Pancreas (tissue), 10 donors: ENCODE measurements at regions not wholly inside any gene's neighbourhood (a gene's known extent, or its start where the extent isn't known, plus 50 kb on each side); places are given as distances from the start of the nearest gene placed in this dataset.
"Not testable (repeated sequence)": the region's sequence is repeated elsewhere in the genome, so short reads cannot be mapped to it uniquely, and the experiment has no call there.

Source experiments
- ATAC-seq, 4 donors: fragments of 200-7000 bp; cut with Tn5 transposase; one replicate each; pipeline versions ENCODE4 v1.8.0 to v1.9.1; 2020; ENCODE audit warnings: mild to moderate bottlenecking in 4 of 4, moderate library complexity in 4 of 4
- DNase-seq, 6 donors: peaks; one replicate each; pipeline ENCODE4 v3.0.0-alpha.2; 2020
- FAIRE-seq: peaks from 2 replicates; lab custom pipeline; 2012; peaks lifted over from hg19 to GRCh38; lab: Jason Lieb, UNC
- H3K27ac ChIP-seq, 4 donors: fragments of 200-600 bp; sonication (generic); 1 replicate in 3 of 4; 2 replicates in 1 of 4; pipeline versions ENCODE4 v1.5.0 to v1.8.0; 2020
- H3K27me3 ChIP-seq, 4 donors: fragments of 200-600 bp; one replicate each; pipeline ENCODE4 v1.8.0; 2021
- H3K36me3 ChIP-seq, 3 donors: fragments of 200-600 bp; sonication (generic) in 1 of 3; one replicate each; pipeline versions ENCODE4 v1.5.0 to v1.8.0; 2020 to 2021
- H3K4me1 ChIP-seq, 3 donors: fragments of 200-600 bp; one replicate each; pipeline ENCODE4 v1.8.0; 2021
- H3K4me3 ChIP-seq, 4 donors: fragments of 200-600 bp; sonication (generic) in 2 of 4; one replicate each; pipeline versions ENCODE4 v1.5.0 to v1.8.0; 2020 to 2021
- H3K9me3 ChIP-seq, 4 donors: fragments of 200-600 bp; one replicate each; pipeline ENCODE4 v1.8.0; 2021
- CTCF ChIP-seq, 4 donors: fragments of 200-600 bp; sonication (generic) in 3 of 4; IDR thresholded peaks; one replicate each; pipeline versions ENCODE4 v1.5.0 to v1.8.0; 2021; ENCODE audit warnings: antibody characterized with exemption in 4 of 4
- WGBS, 2 donors: extraction: QIAGEN DNeasy Blood & Tissue Kit; methylation state at CpG; one replicate each; pipeline ENCODE4 v1.1.7; 2013; 5-methylcytosine and 5-hydroxymethylcytosine counted together
- intact Hi-C, 3 donors: fragments of 100-400 bp; cut with DNase I; formaldehyde crosslinking; loops; one replicate each; pipeline versions ENCODE4 v1.11.1 to v1.14.2; 2022
- donor health status: healthy with polysubstance abuse.
- donor health status: DM: no; HTN: no; CAD: no; lungs with moderate emphysema.
- donor health status: DM: no; HTN: no; CAD: no.
- donor health status: control.
- donor health status: control.
- donor health status: Bipolar disorder and iron deficiency.
- donor health status: DM: yes; HTN: yes; CAD: no.
- donor health status: DM: no; HTN: no; CAD: no.
- donor health status: DM: no; HTN: no; CAD: no.
- donor health status: DM: yes; HTN: yes; CAD: no.

GRCh38 chr4:159027535-159027934 is 75.3 kb upstream of the RAPGEF2 start:
- DNase-seq (no peak), ATAC-seq (no peak), FAIRE-seq (peak; percentile 39)
- H3K4me1 ChIP-seq: no peaks in the 10 kb centered on the region
- H3K36me3 ChIP-seq: no peaks in the 10 kb centered on the region
- intact Hi-C loops: no loop called here
- no peaks in the 10 kb centered on the region for H3K9me3 ChIP-seq
- WGBS, 2 donors: 77 to 80% methylated on average over 2 of the region's 2 CpGs
- H3K4me3 ChIP-seq: no peak overlapping the region
- TF ChIP-seq CTCF (IDR thresholded peaks at IDR 0.05): no peak
- H3K27me3 ChIP-seq: no peaks in the 10 kb centered on the region
- H3K27ac ChIP-seq: no peak overlapping the region

GRCh38 chr4:159029481-159029880 is 73.4 kb upstream of the RAPGEF2 start:
- intact Hi-C loops: no loop called here
- Histone ChIP-seq H3K4me3 (no peak overlapping the region), H3K27ac (no peak overlapping the region), H3K36me3 (no peaks in the 10 kb centered on the region), H3K4me1 (no peaks in the 10 kb centered on the region), H3K27me3 (no peaks in the 10 kb centered on the region), H3K9me3 (no peaks in the 10 kb centered on the region)
- no peak for FAIRE-seq
- 79 to 83% methylated on average over 1 of the region's 1 CpG for WGBS, 2 donors
- no peak for DNase-seq
- no peak for ATAC-seq
- TF ChIP-seq CTCF (IDR thresholded peaks at IDR 0.05): no peak

- H3K36me3 ChIP-seq, H3K9me3 ChIP-seq, H3K4me3 ChIP-seq, H3K4me1 ChIP-seq, ATAC-seq, DNase-seq, H3K27me3 ChIP-seq, FAIRE-seq, H3K27ac ChIP-seq, intact Hi-C loops: not testable (repeated sequence)
- WGBS, 2 donors: 80 to 82% methylated on average over 2 of the region's 2 CpGs
These were observed 72.6 kb upstream of the RAPGEF2 start for GRCh38 chr4:159030297-159030696.

- intact Hi-C loops: no loop called here
- H3K27me3 ChIP-seq: no peaks in the 10 kb centered on the region
- no peak for TF ChIP-seq CTCF (IDR thresholded peaks at IDR 0.05)
- no peak overlapping the region for H3K4me3 ChIP-seq
- ATAC-seq (no peak), DNase-seq (no peak), FAIRE-seq (no peak)
- H3K9me3 ChIP-seq: no peaks in the 10 kb centered on the region
- no peaks in the 10 kb centered on the region for H3K36me3 ChIP-seq
- 27 to 49% methylated on average over 1 of the region's 1 CpG for WGBS, 2 donors
- H3K27ac ChIP-seq: no peak overlapping the region
- no peaks in the 10 kb centered on the region for H3K4me1 ChIP-seq
These were observed 67.3 kb upstream of the RAPGEF2 start for GRCh38 chr4:159035570-159035969.

- no peaks in the 10 kb centered on the region for H3K27me3 ChIP-seq
- TF ChIP-seq CTCF (IDR thresholded peaks at IDR 0.05): no peak
- H3K27ac ChIP-seq: no peak overlapping the region
- no peaks in the 10 kb centered on the region for H3K9me3 ChIP-seq
- ATAC-seq: no peak
- H3K4me1 ChIP-seq: no peaks in the 10 kb centered on the region
- no peak overlapping the region for H3K4me3 ChIP-seq
- no peaks in the 10 kb centered on the region for H3K36me3 ChIP-seq
- DNase-seq: no peak
- no peak for FAIRE-seq
- intact Hi-C loops: no loop called here
- WGBS, 2 donors: 94 to 96% methylated on average over 3 of the region's 3 CpGs
These were observed 64.3 kb upstream of the RAPGEF2 start for GRCh38 chr4:159038536-159038935.
